ENCODE measurements at regions not wholly inside any gene's neighbourhood (a gene's known extent, or its start where the extent isn't known, plus 50 kb on each side); places are given as distances from the start of the nearest gene placed in this dataset.

DNA sequence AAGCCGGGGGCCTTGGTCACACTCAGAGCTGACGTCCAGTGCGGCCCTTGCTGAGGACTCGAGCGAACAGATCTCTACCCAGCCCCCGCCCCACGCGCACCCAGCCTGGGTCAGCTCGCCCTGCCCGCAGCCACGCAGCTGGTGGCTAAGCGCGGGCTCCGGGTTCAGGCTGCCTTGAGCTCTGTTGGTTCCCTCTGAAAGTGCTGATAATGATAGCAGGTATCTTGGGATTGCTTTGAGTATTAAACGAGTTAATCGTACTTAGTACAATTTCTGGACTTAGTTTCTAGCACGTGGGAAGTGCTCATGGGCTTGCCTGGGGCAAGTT, 88.1 kb upstream of the TGM3 start:
- Histone ChIP-seq H3K9me3 (ENCODE audit: low read length) (no peaks in the 10 kb centered on the region), H3K27me3 (ENCODE audit: insufficient read depth, low read length) (no peaks in the 10 kb centered on the region), H3K9ac (ENCODE audit: low read length) (no peak overlapping the region; the same call in 1 of the 2 replicates), H4K20me1 (ENCODE audit: insufficient read depth, low read length) (no peaks in the 10 kb centered on the region), H3F3A (ENCODE audit: insufficient read depth, low read length) (no peaks in the 10 kb centered on the region), H3K4me2 (ENCODE audit: low read length) (peak overlapping the region; percentile 66), H3K4me1 (ENCODE audit: insufficient read depth, low read length, severe bottlenecking) (peaks cover 7% of the 10 kb centered on the region), H2AFZ (ENCODE audit: low read length) (no peak overlapping the region), H3K27ac (ENCODE audit: low read depth, low read length, poor library complexity, severe bottlenecking) (no peak overlapping the region), H3K4me3 (ENCODE audit: low read depth, low read length, poor library complexity, severe bottlenecking) (peak overlapping the region; percentile 54), H3K9me2 (ENCODE audit: low read depth, low read length) (no peaks in the 10 kb centered on the region), H3K36me3 (ENCODE audit: insufficient read depth, low read length) (no peaks in the 10 kb centered on the region), H3K79me2 (ENCODE audit: insufficient read depth, low read length) (no peaks in the 10 kb centered on the region)
- no peak for TF ChIP-seq CTCF (IDR thresholded peaks at IDR 0.05; ENCODE audit: low read length)

GRCh38 chr20:2208897-2209296, 86.9 kb upstream of the TGM3 start:
- no peaks in the 10 kb centered on the region for H3F3A ChIP-seq (ENCODE audit: insufficient read depth, low read length)
- no peak overlapping the region for H3K4me3 ChIP-seq (ENCODE audit: low read depth, low read length, poor library complexity, severe bottlenecking)
- no peak overlapping the region for H3K27ac ChIP-seq (ENCODE audit: low read depth, low read length, poor library complexity, severe bottlenecking)
- TF ChIP-seq CTCF (IDR thresholded peaks at IDR 0.05; ENCODE audit: low read length) = no peak
- TF ChIP-seq EZH2 (IDR thresholded peaks at IDR 0.05; ENCODE audit: borderline replicate concordance, low read length) = no peak
- H3K4me1 ChIP-seq (ENCODE audit: insufficient read depth, low read length, severe bottlenecking) = peaks cover 7% of the 10 kb centered on the region
- H3K9me3 ChIP-seq (ENCODE audit: low read length) = no peaks in the 10 kb centered on the region
- H4K20me1 ChIP-seq (ENCODE audit: insufficient read depth, low read length) = no peaks in the 10 kb centered on the region
- H3K79me2 ChIP-seq (ENCODE audit: insufficient read depth, low read length) = no peaks in the 10 kb centered on the region
- H3K27me3 ChIP-seq (ENCODE audit: insufficient read depth, low read length) = no peaks in the 10 kb centered on the region
- H3K4me2 ChIP-seq (ENCODE audit: low read length) = no peak overlapping the region
- no peak overlapping the region for H3K9ac ChIP-seq (ENCODE audit: low read length)
- H3K9me2 ChIP-seq (ENCODE audit: low read depth, low read length) = no peaks in the 10 kb centered on the region
- no peaks in the 10 kb centered on the region for H3K36me3 ChIP-seq (ENCODE audit: insufficient read depth, low read length)
- H2AFZ ChIP-seq (ENCODE audit: low read length) = no peak overlapping the region

DNA sequence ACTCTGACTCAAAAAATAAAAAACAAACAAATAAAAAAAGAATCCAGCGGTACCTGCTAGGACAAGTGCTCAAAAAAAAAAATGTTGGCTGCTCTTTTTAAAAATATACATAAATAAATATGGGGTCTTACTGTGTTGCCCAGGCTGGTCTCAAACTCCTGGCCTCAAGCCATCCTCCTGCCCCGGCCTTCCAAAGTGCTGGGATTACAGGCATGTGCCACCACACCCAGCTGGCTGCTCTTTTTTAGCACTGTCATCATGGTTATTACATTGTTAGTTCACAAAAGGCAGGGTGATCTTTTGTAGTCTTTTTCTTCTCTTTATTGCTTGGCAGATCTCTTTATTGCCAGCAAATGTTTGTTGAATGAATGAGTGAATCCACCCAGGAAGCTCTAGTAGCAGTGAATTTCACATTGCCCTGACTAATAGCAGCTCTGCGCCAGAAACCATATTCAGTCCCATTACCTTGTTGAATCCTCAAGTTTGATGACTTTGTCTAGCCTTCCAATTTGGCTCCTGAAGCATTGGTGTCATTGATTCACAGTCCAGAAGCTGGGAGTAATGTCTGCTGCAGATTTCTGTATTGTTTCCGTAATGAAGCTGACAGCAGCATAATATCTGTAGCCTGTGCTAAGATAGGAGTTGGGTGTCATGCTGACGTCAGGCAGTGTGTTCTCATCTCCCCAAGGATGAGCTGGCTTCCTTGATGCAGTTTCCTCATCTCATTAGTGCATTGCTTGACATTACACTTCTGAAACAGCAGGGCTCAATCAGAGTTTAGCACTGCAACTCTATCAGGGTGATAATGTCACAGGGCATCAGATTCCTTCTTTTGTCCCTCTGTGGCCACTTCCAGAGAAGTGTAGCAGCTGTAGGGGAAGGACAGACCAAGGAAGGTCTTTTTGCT, 84.9 kb upstream of the TGM3 start:
- H3K9ac ChIP-seq (ENCODE audit: low read length) = no peak overlapping the region
- no peaks in the 10 kb centered on the region for H4K20me1 ChIP-seq (ENCODE audit: insufficient read depth, low read length)
- no peaks in the 10 kb centered on the region for H3K9me2 ChIP-seq (ENCODE audit: low read depth, low read length)
- H3K79me2 ChIP-seq (ENCODE audit: insufficient read depth, low read length) = no peaks in the 10 kb centered on the region
- H3K27me3 ChIP-seq (ENCODE audit: insufficient read depth, low read length) = no peaks in the 10 kb centered on the region
- H3K9me3 ChIP-seq (ENCODE audit: low read length) = no peaks in the 10 kb centered on the region
- H3F3A ChIP-seq (ENCODE audit: insufficient read depth, low read length) = no peaks in the 10 kb centered on the region
- H3K27ac ChIP-seq (ENCODE audit: low read depth, low read length, poor library complexity, severe bottlenecking) = no peak overlapping the region
- H3K4me3 ChIP-seq (ENCODE audit: low read depth, low read length, poor library complexity, severe bottlenecking) = no peak overlapping the region
- TF ChIP-seq CTCF (IDR thresholded peaks at IDR 0.05; ENCODE audit: low read length) (no peak), EZH2 (IDR thresholded peaks at IDR 0.05; ENCODE audit: borderline replicate concordance, low read length) (no peak)
- H3K36me3 ChIP-seq (ENCODE audit: insufficient read depth, low read length) = no peaks in the 10 kb centered on the region
- H3K4me2 ChIP-seq (ENCODE audit: low read length) = no peak overlapping the region
- peaks cover 7% of the 10 kb centered on the region for H3K4me1 ChIP-seq (ENCODE audit: insufficient read depth, low read length, severe bottlenecking)
- no peak overlapping the region for H2AFZ ChIP-seq (ENCODE audit: low read length)
